ENCODE measurements at regions not wholly inside any gene's neighbourhood (a gene's known extent, or its start where the extent isn't known, plus 50 kb on each side); places are given as distances from the start of the nearest gene placed in this dataset.

GRCh38 chr13:78190296-78190695 lies 271.7 kb upstream of the EDNRB start:
- no peaks in the 10 kb centered on the region for H3K36me3 ChIP-seq
- no peak for DNase-seq
- intact Hi-C loops (cut with DNase I), result no loop called here
- no peak overlapping the region for H3K4me3 ChIP-seq
- no peaks in the 10 kb centered on the region for H3K4me1 ChIP-seq
- H3K27ac ChIP-seq, result no peak overlapping the region
- no peaks in the 10 kb centered on the region for H3K27me3 ChIP-seq
- TF ChIP-seq POLR2A (IDR thresholded peaks at IDR 0.05) (no peak), CTCF (IDR thresholded peaks at IDR 0.05) (no peak)
- 64% methylated on average over 2 of the region's 2 CpGs for WGBS (ENCODE audit: insufficient coverage, low coverage, low lambda C conversion rate, missing lambda C conversion rate)
- H3K9me3 ChIP-seq, result no peaks in the 10 kb centered on the region
- ATAC-seq, result no peak

- WGBS (ENCODE audit: insufficient coverage, low coverage, low lambda C conversion rate, missing lambda C conversion rate), result 46% methylated on average over 4 of the region's 4 CpGs
- no peak for TF ChIP-seq POLR2A (IDR thresholded peaks at IDR 0.05)
- TF ChIP-seq CTCF (IDR thresholded peaks at IDR 0.05), result no peak
- H3K4me3 ChIP-seq, result no peak overlapping the region
- H3K9me3 ChIP-seq, result no peaks in the 10 kb centered on the region
- H3K4me1 ChIP-seq, result no peaks in the 10 kb centered on the region
- H3K36me3 ChIP-seq, result no peaks in the 10 kb centered on the region
- DNase-seq (no peak), ATAC-seq (no peak)
- H3K27me3 ChIP-seq, result no peaks in the 10 kb centered on the region
- intact Hi-C loops (cut with DNase I), result no loop called here
- no peak overlapping the region for H3K27ac ChIP-seq
Observed at GRCh38 chr13:78187781-78188180, 269.1 kb upstream of the EDNRB start.

- Histone ChIP-seq H3K36me3 (no peaks in the 10 kb centered on the region), H3K27me3 (no peaks in the 10 kb centered on the region), H3K4me1 (no peaks in the 10 kb centered on the region), H3K27ac (no peak overlapping the region), H3K4me3 (no peak overlapping the region), H3K9me3 (no peaks in the 10 kb centered on the region)
- 41% methylated on average over 1 of the region's 1 CpG for WGBS (ENCODE audit: insufficient coverage, low coverage, low lambda C conversion rate, missing lambda C conversion rate)
- intact Hi-C loops (cut with DNase I), result no loop called here
- DNase-seq, result no peak
- TF ChIP-seq POLR2A (IDR thresholded peaks at IDR 0.05) (no peak), CTCF (IDR thresholded peaks at IDR 0.05) (no peak)
- no peak for ATAC-seq
Observed at GRCh38 chr13:78185700-78186099, 267.1 kb upstream of the EDNRB start.

- DNase-seq (no peak), ATAC-seq (no peak)
- no peaks in the 10 kb centered on the region for H3K9me3 ChIP-seq
- H3K36me3 ChIP-seq, result no peaks in the 10 kb centered on the region
- H3K4me1 ChIP-seq, result no peaks in the 10 kb centered on the region
- intact Hi-C loops (cut with DNase I), result no loop called here
- no peak for TF ChIP-seq POLR2A (IDR thresholded peaks at IDR 0.05)
- no peak for TF ChIP-seq CTCF (IDR thresholded peaks at IDR 0.05)
- H3K27ac ChIP-seq, result no peak overlapping the region
- H3K4me3 ChIP-seq, result no peak overlapping the region
- H3K27me3 ChIP-seq, result no peaks in the 10 kb centered on the region
- 47% methylated on average over 2 of the region's 2 CpGs for WGBS (ENCODE audit: insufficient coverage, low coverage, low lambda C conversion rate, missing lambda C conversion rate)
Observed at GRCh38 chr13:78183732-78184131, 265.1 kb upstream of the EDNRB start.

- WGBS (ENCODE audit: insufficient coverage, low coverage, low lambda C conversion rate, missing lambda C conversion rate), result 12% methylated on average over 2 of the region's 2 CpGs
- H3K27ac ChIP-seq, result no peak overlapping the region
- H3K4me3 ChIP-seq, result no peak overlapping the region
- DNase-seq (no peak), ATAC-seq (no peak)
- TF ChIP-seq CTCF (IDR thresholded peaks at IDR 0.05) (no peak), POLR2A (IDR thresholded peaks at IDR 0.05) (no peak)
- no peaks in the 10 kb centered on the region for H3K36me3 ChIP-seq
- H3K4me1 ChIP-seq, result no peaks in the 10 kb centered on the region
- no peaks in the 10 kb centered on the region for H3K9me3 ChIP-seq
- no peaks in the 10 kb centered on the region for H3K27me3 ChIP-seq
- intact Hi-C loops (cut with DNase I), result no loop called here
Observed at GRCh38 chr13:78182813-78183212, 264.2 kb upstream of the EDNRB start.
